ENCODE measurements at regions not wholly inside any gene's neighbourhood (a gene's known extent, or its start where the extent isn't known, plus 50 kb on each side); places are given as distances from the start of the nearest gene placed in this dataset.

GRCh38 chr12:19596434-19597166, 157.3 kb downstream of the AEBP2 start:
- Histone ChIP-seq H3K27me3 (ENCODE audit: control insufficient read depth, insufficient read depth, low read length) (no peaks in the 10 kb centered on the region), H3K4me3 (ENCODE audit: low read depth, low read length) (no peak overlapping the region), H3K27ac (ENCODE audit: low read depth, low read length) (no peak overlapping the region), H3K9me3 (ENCODE audit: control insufficient read depth, insufficient read depth, low read length) (no peaks in the 10 kb centered on the region)
- ChIA-PET CTCF (no interaction called here), POLR2A (no interaction called here)
- no peak for TF ChIP-seq CTCF (IDR thresholded peaks at IDR 0.05; ENCODE audit: low read depth, low read length)
- no peak for DNase-seq (ENCODE audit: low read depth, low spot score)

GRCh38 chr12:19597167-19598026, 158.1 kb downstream of the AEBP2 start:
- DNase-seq (ENCODE audit: low read depth, low spot score): no peak
- H3K9me3 ChIP-seq (ENCODE audit: control insufficient read depth, insufficient read depth, low read length): no peaks in the 10 kb centered on the region
- no peak for TF ChIP-seq CTCF (IDR thresholded peaks at IDR 0.05; ENCODE audit: low read depth, low read length)
- CTCF ChIA-PET: no interaction called here
- no peaks in the 10 kb centered on the region for H3K27me3 ChIP-seq (ENCODE audit: control insufficient read depth, insufficient read depth, low read length)
- POLR2A ChIA-PET: interaction anchor here (0.5 kb wide), 1 partner anchor 9 kb away, joined by 4 read pairs; no protein-coding TSS in a partner anchor
- H3K4me3 ChIP-seq (ENCODE audit: low read depth, low read length): no peak overlapping the region
- no peak overlapping the region for H3K27ac ChIP-seq (ENCODE audit: low read depth, low read length)

GRCh38 chr12:19605720-19606119, 166.4 kb downstream of the AEBP2 start:
- no peaks in the 10 kb centered on the region for H3K9me3 ChIP-seq (ENCODE audit: control insufficient read depth, insufficient read depth, low read length)
- no peak for TF ChIP-seq CTCF (IDR thresholded peaks at IDR 0.05; ENCODE audit: low read depth, low read length)
- no peak for DNase-seq (ENCODE audit: low read depth, low spot score)
- no peak overlapping the region for H3K4me3 ChIP-seq (ENCODE audit: low read depth, low read length)
- no peaks in the 10 kb centered on the region for H3K27me3 ChIP-seq (ENCODE audit: control insufficient read depth, insufficient read depth, low read length)
- ChIA-PET POLR2A (no interaction called here), CTCF (no interaction called here)
- H3K27ac ChIP-seq (ENCODE audit: low read depth, low read length): no peak overlapping the region

GRCh38 chr12:19608039-19608438, 168.7 kb downstream of the AEBP2 start:
- POLR2A ChIA-PET: no interaction called here
- CTCF ChIA-PET: no interaction called here
- Histone ChIP-seq H3K4me3 (ENCODE audit: low read depth, low read length) (no peak overlapping the region), H3K9me3 (ENCODE audit: control insufficient read depth, insufficient read depth, low read length) (no peaks in the 10 kb centered on the region), H3K27ac (ENCODE audit: low read depth, low read length) (no peak overlapping the region), H3K27me3 (ENCODE audit: control insufficient read depth, insufficient read depth, low read length) (no peaks in the 10 kb centered on the region)
- TF ChIP-seq CTCF (IDR thresholded peaks at IDR 0.05; ENCODE audit: low read depth, low read length): no peak
- no peak for DNase-seq (ENCODE audit: low read depth, low spot score)

GRCh38 chr12:19613051-19613535, 173.8 kb downstream of the AEBP2 start:
- no peak for DNase-seq (ENCODE audit: low read depth, low spot score)
- Histone ChIP-seq H3K4me3 (ENCODE audit: low read depth, low read length) (no peak overlapping the region), H3K27ac (ENCODE audit: low read depth, low read length) (no peak overlapping the region), H3K27me3 (ENCODE audit: control insufficient read depth, insufficient read depth, low read length) (no peaks in the 10 kb centered on the region), H3K9me3 (ENCODE audit: control insufficient read depth, insufficient read depth, low read length) (no peaks in the 10 kb centered on the region)
- ChIA-PET CTCF (interaction anchor here (1.7 kb wide), 1 partner anchor 126 kb away, joined by 4 read pairs; no protein-coding TSS in a partner anchor), POLR2A (no interaction called here)
- no peak for TF ChIP-seq CTCF (IDR thresholded peaks at IDR 0.05; ENCODE audit: low read depth, low read length)
